ENCODE measurements at regions not wholly inside any gene's neighbourhood (a gene's known extent, or its start where the extent isn't known, plus 50 kb on each side); places are given as distances from the start of the nearest gene placed in this dataset.

- TF ChIP-seq EP300 (conservative IDR thresholded peaks at IDR 0.05; ENCODE audit: poor library complexity, severe bottlenecking) (no peak), CTCF (IDR thresholded peaks at IDR 0.05; ENCODE audit: poor library complexity, severe bottlenecking) (no peak), POLR2AphosphoS5 (IDR thresholded peaks at IDR 0.05) (no peak)
Observed at GRCh38 chr1:213550804-213551203, 437.0 kb upstream of the PROX1 start.
